ENCODE measurements at regions not wholly inside any gene's neighbourhood (a gene's known extent, or its start where the extent isn't known, plus 50 kb on each side); places are given as distances from the start of the nearest gene placed in this dataset.
"Not testable (repeated sequence)": the region's sequence is repeated elsewhere in the genome, so short reads cannot be mapped to it uniquely, and the experiment has no call there.

DNA sequence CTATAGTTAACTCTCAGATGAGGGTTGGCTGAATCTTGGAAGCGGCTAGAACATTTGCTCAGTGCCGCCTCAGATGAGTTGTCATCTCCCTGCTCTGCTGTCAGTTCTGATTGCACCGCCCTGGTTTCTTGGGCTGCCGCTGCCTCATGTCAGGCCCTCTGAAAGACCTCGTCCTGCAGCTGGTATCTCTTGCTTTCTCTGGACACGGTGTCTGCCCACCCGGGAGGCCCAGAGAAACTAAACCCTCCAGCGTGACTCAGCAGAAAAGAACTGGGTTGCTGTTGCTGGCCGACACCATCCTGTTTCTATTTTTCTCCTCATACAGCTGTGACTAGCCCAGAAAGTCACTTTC, 355.4 kb downstream of the CD83 start:
- H3K4me3 ChIP-seq (ENCODE audit: low read depth, low read length), result no peak overlapping the region

DNA sequence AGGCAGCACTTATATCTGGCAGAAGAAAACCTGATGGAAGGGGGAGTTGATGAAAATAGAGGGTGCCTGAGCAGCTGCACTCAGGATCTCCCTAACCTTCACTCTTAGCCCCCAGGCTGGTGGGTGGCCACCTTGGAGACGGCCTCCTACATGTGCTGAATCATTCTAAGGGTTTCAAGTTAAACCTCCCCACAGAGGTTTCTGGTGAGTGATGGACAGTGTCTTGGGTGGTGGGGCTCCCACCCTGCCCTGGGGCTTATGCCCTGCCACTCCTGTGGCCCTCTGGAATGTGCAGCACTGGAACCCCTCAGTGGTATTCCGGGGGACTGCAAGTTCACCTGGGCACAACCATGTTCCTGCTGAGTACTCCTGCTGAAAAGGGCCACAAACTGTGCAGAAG, 357.2 kb downstream of the CD83 start:
- no peak overlapping the region for H3K4me3 ChIP-seq (ENCODE audit: low read depth, low read length)

DNA sequence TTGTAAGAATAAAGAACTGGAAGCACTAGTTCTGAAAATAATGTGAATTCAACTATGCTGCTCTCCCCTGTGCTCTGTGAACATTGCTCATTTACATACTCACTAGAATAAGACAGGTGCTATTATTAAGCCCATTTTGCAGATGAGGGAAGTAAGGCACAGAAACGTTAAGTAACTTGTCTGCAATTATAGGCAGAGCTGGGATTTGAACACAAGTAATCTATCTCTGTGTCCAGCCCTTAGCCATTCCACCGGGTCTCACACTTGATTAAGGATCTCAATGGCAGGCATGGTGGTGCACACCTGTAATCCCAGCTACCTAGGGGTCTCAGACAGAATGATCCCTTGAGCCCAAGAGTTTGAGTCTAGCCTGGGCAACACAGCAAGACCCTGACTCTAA, 357.7 kb downstream of the CD83 start:
- H3K4me3 ChIP-seq (ENCODE audit: low read depth, low read length), result no peak overlapping the region

DNA sequence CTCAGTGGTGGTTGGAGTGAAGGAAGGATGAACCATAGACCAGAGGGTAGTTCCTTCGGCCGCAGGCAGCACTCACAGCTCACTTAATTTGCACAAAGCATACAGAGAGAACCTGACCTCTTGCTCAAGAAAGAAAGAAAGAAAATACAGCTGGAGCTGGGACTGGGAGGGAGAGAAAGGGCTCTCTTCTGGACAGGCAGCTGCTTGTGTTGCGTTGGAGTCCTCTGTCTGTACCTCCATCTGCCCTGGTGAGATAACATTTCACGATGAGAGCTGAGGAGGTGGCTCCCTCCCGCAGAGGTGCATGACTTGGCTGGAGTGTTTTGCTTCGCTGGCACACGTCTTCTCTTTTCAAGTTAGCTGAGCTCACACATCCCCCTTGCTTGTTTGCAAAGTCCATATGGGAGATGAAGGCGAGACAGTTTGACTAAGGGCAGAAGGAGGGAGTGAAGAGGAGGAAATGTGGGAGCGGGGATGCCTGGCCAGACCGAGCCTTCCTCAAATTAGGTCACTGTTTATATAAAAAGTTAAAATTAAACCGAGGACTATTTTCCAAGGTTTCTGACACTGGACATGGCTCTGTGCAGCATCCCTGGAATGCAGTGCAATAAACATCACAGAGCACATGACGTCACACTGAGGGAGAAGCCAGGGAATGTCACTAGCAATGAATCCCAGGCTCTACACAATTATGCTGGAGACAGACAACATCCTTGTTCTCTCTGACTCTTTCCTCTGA, 359.4 kb downstream of the CD83 start:
- H3K4me3 ChIP-seq (ENCODE audit: low read depth, low read length), result no peak overlapping the region

DNA sequence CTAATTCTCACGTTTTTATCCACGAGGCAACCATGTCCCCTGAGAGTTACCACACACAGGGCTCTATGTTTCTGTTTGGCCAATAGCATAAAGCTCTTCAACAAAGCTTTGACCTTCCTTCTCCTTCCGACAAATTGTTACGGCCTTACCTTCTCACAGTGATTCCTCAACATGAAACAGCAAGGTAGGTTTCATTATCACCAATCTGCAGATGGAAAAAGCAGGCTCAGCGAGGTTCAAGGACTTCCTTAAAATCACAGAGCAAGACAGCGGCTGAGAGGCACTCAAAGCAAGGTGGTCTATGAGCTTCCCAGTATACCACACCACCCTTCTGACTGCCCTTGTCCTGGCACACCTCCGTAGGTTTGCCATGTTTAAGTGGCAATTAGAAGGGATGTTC, 360.0 kb downstream of the CD83 start:
- H3K4me3 ChIP-seq (ENCODE audit: low read depth, low read length), result no peak overlapping the region

GRCh38 chr6:14478381-14479225, 361.0 kb downstream of the CD83 start:
- no peak overlapping the region for H3K4me3 ChIP-seq (ENCODE audit: low read depth, low read length)

GRCh38 chr6:14481946-14482345, 364.4 kb downstream of the CD83 start:
- H3K4me3 ChIP-seq (ENCODE audit: low read depth, low read length), result not testable (repeated sequence)

DNA sequence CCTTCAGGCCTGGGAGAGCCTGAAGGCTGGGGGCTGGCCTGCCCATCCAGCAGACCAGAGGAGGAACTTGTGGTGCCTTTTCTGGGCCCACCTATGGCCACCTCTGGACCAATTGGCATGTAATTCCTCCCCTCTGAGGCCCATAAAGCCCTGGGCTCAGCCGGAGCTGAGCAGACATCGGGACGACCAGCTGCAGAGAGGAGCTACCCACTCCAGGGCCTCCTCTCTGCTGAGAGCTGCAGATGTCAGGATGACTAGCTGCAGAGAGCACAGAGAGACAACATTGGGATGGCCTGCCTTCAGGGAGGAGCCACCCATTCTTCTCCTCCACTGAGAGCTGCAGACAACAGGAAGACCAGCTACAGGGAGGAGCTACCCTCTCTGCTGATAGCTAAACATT, 370.1 kb downstream of the CD83 start:
- H3K4me3 ChIP-seq (ENCODE audit: low read depth, low read length), result no peak overlapping the region

DNA sequence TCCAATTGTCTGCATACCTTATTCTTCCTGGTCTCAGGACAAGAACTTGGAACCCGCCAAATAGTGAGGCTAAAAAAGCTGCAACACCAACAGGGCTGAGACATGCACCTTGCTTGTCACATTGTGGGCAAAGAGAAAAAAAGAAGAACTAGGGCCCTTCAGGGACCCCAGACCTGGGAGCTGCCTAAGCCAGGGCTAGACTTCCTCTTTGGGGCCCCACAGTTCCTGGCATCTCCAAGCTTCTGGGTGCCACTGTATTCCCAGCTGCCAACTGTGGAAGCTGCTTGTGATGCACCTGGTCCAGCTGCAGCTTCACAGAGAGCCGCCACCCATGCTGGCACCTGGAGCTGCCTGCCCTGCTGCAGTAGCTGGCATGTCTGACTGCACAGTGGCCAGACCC, 370.6 kb downstream of the CD83 start:
- H3K4me3 ChIP-seq (ENCODE audit: low read depth, low read length), result no peak overlapping the region

DNA sequence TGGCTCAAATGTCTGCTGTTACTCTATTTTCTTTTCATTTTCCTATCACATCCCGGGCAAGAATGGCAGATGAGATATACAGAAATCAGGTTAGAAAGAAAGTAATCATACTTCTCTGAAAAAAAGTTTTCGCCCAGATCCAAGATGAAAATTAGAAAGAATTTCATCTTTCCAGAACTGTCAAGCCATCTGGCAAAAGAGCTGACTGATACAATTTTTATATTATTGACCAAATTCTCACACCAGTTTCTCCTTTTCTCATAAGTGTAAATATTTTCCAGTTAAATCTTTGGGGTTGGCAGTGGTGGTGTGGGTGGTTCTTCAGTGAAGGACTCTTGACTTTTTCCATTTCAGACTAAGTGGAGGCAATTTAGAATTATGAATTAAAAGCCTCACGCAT, 371.9 kb downstream of the CD83 start:
- no peak overlapping the region for H3K4me3 ChIP-seq (ENCODE audit: low read depth, low read length)

DNA sequence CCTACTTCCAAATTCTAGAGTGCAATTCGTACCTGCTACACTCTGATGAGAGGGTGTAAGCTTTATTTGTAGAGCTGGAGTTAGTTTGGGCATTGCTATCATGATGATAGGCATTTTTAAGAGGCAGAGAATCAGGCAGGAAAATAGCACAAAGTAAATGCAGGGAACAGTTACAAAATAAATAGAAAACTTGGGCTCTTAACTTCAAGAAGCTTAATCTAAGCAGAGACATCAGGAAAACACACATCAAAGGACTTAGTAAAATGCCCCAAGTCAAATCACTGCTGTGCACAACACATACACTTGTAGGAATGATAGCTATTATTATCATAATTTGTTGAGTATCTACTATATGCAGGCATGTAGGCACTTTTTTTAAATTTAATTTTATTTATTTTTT, 381.2 kb downstream of the CD83 start:
- no peak overlapping the region for H3K4me3 ChIP-seq (ENCODE audit: low read depth, low read length)

- H3K4me3 ChIP-seq (ENCODE audit: low read depth, low read length), result no peak overlapping the region
Observed at GRCh38 chr6:14499309-14499708, 381.7 kb downstream of the CD83 start.

GRCh38 chr6:14499841-14500240, 382.3 kb downstream of the CD83 start:
- no peak overlapping the region for H3K4me3 ChIP-seq (ENCODE audit: low read depth, low read length)

GRCh38 chr6:14500809-14501208, 383.2 kb downstream of the CD83 start:
- no peak overlapping the region for H3K4me3 ChIP-seq (ENCODE audit: low read depth, low read length)

GRCh38 chr6:14501240-14501639, 383.7 kb downstream of the CD83 start:
- H3K4me3 ChIP-seq (ENCODE audit: low read depth, low read length), result no peak overlapping the region

GRCh38 chr6:14501914-14502313, 384.3 kb downstream of the CD83 start:
- no peak overlapping the region for H3K4me3 ChIP-seq (ENCODE audit: low read depth, low read length)

- H3K4me3 ChIP-seq (ENCODE audit: low read depth, low read length), result no peak overlapping the region
Observed at GRCh38 chr6:14502551-14502950, 385.0 kb downstream of the CD83 start.

DNA sequence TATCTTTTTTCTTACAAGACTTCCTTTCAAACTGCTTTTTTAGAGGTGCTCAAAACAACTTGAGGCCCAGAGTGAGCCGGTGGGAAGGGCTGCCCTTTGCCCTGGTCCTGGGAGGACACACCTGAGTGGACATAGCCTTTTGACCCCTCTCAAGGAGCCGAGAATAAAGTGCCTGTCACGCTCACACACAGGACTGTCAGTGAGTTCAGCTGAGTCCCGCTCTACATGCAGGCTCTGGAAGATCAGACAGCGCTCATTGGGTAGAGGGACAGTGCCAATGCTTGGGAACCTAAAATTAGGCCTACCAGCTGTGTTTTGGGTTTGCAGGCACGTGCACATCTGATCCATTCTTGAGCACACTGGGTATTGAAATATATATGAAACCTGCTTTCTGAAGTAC, 387.8 kb downstream of the CD83 start:
- no peak overlapping the region for H3K4me3 ChIP-seq (ENCODE audit: low read depth, low read length)

- H3K4me3 ChIP-seq (ENCODE audit: low read depth, low read length), result no peak overlapping the region
Observed at GRCh38 chr6:14506656-14507246, 389.2 kb downstream of the CD83 start.

DNA sequence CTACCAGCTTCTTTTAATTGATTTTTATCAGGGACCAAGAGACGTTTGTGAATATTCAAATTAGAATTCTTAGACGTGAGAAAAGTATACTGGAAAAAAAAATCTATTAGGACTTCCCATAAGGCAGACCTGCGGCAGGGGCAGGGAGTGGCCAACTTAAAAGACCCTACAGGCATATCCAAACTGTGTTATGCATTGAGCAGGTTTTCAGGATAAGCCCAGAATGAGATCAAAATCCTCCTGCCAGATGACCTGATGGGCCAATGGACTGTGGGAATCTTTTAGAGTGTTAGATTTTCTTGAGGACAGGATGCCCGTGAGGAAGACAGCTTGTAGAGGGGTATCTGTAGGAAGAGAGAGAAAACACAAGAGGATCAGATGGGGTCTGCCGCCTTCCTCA, 391.5 kb downstream of the CD83 start:
- H3K4me3 ChIP-seq (ENCODE audit: low read depth, low read length), result no peak overlapping the region

DNA sequence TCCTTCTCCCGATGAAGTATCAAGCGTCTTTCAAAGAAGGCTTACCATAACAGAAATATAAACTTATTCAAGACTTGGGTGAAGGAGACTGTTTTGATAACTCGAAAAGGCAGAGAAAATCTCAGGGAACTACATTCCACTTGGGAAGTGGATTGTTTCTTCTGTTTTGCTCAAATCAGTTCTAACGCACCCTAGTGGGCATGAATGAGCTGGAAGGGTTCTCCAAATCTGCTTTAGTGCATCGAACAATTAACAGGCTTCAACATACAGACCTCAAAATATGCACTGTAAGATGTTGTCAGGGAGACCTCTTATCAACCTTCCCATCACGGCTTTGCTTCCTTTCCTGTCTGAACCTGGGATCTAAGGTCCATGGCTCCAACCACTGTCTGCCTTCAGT, 392.5 kb downstream of the CD83 start:
- H3K4me3 ChIP-seq (ENCODE audit: low read depth, low read length), result no peak overlapping the region

- H3K4me3 ChIP-seq (ENCODE audit: low read depth, low read length), result no peak overlapping the region
Observed at GRCh38 chr6:14511061-14511586, 393.6 kb downstream of the CD83 start.

Measured in iPS-11a (cell line).